ENCODE measurements at regions not wholly inside any gene's neighbourhood (a gene's known extent, or its start where the extent isn't known, plus 50 kb on each side); places are given as distances from the start of the nearest gene placed in this dataset.

DNA sequence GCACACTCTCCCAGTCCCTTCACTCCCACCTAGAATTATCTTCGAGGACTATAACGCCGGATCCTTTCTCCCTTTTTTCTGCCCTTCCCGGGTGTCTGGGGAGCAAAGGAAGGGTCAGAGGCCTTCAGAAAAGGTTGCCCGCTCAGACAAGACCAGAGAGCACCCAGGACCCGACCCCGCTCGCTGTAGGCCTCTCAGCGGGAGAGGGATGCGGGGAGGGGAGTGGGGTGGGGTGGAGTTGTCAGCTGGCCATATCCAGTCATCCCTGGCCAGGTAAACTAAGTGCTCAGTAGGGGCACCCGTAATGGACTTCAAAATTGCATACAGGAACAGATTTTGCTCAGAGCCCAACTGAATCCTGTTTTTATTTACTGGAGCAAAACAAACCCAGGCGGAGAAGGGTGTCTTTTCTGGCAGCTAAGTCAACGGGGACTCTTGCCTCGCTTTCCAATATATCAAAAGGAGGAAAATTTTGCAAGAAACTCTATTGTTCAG lies 65.0 kb downstream of the NOL4 start:
- FAIRE-seq: no peak

DNA sequence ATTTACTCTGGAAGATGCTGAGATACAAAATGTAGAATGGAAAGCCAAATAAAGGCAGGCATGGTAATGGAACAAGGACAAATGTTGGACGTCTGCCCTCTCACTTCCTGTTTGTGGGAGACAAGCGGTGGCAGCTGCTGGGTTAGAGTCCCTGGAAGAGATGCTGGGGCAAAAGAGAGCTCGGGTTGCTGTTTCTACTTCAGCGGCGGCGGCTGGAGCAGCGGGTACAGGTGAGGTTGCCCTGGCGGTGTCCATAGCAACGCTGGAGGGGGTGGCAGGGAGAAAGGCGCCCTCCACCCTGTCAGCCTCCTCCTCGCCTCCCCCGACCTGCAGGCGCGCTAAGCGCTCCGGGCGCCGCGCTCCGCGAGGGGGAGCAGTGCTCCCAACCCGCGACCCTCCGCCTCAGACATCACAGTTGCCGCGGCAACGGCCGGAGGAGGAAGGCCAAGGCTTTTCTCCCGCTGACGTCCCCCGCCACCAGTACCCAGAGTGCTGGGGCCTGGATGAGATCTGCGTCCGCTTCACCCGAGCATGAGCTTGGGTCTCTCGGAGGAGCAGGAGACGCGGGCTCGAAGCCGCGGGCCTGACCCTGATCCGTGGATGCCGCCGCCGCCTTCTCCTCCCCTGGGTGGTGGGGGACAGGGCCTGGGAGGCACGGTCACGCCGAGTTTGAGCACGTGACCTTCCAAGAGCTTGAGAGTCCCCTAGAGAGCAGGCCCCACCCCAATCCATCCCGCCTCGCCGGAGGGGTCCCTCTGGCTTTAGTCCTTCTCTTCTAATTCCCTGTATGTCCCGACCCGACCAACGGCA lies 65.6 kb downstream of the NOL4 start:
- no peak for FAIRE-seq

DNA sequence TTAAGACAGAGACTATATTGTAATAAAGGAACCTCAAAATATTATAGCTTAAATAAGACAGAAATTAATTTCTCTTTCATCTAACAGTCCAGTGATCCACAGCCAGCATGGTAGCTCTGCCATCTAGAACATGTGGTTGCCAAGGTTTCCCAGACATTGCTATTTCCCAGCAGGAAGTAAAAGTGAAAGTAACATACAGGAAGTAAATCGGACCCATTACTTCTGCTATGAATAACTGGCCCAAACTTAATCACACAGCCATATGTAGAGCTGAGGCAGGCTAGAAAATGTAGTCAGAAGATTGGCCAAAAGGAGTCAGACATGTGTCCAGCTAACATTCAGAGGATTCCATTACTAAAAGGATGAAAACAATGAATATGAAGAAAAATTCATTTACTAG lies 71.0 kb downstream of the NOL4 start:
- no peak for FAIRE-seq

DNA sequence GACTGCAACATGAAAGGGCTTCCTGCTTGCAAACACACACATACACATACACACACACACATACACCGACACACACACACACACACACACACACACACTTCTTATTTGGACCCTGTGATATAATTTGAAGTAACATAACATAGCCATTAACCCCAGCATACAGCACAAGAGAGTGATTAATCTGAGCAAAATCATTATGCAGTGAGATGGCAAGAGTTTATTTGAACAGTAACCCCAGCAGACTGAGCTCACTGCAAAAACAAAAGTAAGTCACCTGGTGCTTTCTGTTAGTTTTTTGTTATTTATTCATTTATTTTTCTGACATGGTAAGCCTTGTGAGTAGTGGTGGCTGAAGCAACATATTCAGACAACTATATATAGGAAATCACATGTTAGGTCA lies 93.7 kb downstream of the NOL4 start:
- FAIRE-seq: no peak

DNA sequence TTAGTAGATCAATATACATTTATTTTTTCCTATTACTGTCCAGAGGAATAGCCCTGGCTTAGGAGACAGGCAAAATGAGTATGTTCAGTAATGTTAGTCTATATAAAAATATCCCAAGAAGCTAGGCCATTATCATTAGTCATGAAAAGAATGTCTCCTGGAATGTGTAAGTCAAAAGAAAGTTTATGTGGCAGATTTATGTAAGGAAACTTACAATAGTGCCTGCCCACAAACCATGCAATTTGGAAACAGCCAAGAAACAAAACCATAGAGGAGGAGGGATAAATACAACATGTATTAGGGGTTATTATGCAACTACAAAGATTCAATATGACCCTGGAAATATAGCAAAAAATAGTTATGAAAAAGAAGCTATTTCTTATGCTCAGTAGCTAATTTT lies 96.3 kb downstream of the NOL4 start:
- FAIRE-seq: no peak

DNA sequence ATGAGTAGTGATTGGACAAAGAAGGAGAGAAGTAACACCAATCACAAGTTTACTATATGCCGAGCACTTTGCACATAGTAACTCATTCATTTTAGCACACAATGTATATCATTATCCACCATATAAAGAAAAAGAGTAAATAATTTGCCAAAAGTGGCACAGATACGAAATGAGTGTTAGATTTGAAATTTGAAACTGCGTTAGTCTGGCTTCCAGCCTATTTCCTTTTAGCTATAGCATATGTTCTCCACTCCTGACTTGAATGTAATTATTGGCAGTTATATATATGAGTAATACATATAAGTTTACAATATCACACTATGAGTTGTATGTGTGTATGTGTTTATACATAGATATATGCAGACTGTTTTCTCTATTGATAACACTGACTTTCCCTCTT lies 98.6 kb downstream of the NOL4 start:
- FAIRE-seq: no peak

DNA sequence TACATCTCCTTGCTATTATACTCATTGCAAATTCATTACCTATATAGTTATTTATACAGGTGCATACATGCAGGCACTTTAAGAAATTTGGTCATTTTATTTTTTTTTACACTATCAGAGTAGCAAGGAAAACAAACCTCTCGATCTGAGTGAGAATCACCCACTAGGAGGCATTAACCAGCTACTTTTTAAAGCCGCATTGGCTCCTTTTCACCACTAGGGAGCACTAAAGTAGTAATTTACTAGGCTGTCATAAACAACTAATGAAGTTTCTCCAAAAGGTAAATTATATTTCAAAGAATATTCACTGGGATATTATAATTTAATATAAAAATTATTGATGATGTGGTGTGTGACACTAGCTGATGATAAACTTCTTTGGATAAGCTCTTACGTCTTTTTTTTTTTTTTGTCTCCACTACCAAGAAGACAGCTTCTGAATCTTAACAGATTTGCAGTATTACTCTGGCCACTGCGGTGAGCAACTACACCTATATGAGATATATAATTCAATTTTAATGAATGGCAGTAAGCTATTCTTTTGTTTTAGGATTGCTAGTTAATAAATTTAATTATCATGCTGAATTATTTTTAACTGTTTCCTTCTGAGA lies 101.9 kb downstream of the NOL4 start:
- FAIRE-seq: peak; percentile 74

DNA sequence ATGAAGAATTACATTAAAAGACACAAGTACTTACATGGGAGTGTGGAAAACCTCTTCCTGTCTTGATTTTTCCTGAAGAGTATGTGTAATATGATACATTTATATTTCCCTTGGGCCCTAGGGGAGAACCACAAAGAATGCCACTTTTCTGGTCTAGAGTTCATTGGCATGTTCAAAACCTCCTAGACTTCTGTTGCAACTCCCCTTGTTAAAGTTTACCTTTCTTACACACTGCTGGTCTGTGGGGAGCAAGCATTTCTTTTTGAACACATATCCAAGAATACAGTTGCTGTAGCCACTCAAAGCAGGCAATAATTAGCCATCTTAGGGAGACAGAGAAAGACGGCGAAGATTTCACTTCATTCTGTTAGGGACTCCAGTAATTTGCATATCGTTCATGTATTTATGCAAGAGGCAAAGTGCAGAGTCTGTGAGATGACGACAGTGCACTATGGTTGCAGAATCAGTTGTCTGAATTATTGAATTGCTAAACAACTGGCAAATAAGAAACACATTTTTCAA lies 103.5 kb downstream of the NOL4 start:
- no peak for FAIRE-seq

DNA sequence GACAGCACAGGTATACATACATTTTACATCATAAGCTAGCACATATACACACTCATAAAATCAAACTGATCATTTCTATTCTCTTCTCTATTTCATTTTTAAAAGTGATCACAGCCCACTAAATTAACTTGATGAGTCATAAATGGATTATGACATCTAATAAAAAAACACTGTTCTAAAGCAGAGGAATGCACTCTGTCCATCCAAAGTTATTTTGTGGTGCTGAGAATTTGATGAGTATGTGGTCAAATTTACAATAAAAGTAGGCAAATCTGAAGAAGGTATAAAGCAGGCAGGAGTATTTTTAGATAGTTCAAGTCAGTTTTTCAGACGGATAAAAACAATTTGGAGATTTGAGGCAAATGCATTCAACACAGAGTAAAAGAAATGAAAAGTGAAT lies 104.4 kb downstream of the NOL4 start:
- FAIRE-seq: no peak

DNA sequence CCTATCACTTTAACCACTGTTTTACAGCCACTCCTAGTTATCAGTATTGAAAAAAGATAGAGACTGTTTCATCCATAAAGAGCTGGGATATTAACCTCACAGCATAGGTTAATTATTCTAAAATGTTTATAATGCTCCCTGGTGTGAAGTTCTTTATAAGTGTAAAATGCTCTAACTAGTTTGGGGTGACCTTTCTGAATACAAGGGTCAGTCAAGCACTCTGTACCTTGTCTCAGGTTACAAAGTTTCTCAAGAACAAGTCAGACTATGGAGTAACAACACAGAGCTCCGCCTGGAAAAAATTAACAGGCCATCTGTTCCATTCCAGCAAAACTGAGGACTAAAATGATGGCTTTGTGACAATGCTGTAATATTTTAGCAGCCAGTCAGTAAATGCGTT lies 107.4 kb downstream of the NOL4 start:
- no peak for FAIRE-seq

DNA sequence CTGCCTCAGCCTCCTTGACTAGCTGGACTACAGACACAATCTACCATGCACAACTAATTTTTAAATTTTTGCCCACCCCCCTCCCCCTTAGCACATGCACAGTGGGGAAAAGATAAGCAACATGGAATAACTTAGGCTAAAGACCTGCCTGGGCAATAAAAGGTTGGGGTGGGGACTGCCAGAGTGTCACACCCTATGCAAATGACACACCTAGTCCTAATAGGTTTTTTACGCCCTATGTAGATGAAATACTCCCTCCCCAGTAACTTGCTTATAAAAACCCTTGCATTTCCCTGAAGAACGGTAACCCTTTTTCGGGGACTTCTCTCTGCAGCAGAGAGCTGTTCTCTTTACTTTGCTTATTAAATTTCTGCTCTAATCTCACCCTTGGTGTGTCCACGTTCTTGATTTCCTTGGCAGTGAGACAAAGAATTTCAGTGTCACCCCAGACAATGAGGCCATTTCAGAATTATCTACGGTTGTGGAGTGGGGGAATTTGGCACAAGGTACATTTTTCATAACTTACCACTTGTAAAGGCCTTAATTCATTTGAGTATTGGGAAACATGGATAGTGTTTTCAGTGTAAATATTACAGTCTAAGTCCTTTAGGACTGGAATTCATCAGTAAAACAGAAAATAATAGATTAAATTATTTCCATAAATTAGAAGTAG lies 109.2 kb downstream of the NOL4 start:
- no peak for FAIRE-seq

DNA sequence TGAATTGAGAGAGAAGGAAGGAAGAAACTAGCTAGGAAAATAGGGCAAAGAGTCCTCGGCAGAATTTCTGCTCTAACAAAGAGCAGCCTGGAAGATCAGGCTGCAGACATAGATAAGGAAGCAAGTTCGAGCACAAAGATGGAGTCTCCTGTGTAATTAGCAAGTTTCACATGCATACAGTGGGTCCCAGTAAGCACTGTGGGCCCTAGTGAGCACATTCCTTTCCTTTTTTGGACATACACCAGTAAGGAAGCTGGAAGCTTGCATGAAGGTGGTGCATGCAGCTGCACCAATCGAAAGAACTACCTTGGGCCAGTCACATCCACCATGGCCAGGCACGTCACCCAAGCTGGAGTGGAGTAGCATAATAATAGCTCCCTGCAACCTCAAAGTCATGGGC lies 109.7 kb downstream of the NOL4 start:
- FAIRE-seq: no peak

DNA sequence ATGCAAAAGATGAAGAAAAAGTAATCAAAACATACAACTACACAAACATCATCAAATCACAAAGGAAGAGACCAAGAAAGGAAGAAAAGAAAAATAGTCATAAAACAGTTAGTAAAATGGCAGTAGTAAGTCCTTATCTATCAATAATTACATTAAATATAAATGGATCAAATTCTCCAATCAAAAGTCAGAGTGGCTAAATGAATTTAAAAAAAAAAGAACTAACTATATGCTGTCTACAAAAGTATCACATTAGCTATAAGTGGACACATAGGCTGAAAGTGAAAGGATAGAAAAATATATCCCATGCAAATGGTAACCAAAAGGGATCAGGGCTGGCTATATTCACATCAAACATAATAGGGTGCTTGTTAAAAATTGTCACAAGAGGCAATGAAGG lies 116.5 kb downstream of the NOL4 start:
- FAIRE-seq: no peak

DNA sequence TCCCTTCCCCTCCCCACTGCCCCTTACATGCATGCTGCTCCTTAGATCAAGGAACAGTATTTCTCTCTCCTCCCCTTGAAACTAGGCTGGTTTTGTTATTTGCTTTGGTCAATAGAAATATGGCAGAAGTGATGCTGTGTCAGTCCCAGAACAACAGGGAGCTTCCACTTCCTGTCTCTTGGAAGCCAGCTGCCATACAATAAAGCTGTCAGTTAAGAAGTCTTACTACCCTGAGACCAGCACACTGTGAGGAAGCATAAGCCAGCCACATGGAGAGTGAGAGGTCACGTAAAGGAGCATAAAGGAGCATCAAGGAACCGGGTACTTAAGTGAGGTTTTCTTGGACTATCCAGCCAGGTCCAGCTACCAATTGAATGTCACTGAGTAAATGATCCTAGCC lies 126.6 kb downstream of the NOL4 start:
- FAIRE-seq: no peak

DNA sequence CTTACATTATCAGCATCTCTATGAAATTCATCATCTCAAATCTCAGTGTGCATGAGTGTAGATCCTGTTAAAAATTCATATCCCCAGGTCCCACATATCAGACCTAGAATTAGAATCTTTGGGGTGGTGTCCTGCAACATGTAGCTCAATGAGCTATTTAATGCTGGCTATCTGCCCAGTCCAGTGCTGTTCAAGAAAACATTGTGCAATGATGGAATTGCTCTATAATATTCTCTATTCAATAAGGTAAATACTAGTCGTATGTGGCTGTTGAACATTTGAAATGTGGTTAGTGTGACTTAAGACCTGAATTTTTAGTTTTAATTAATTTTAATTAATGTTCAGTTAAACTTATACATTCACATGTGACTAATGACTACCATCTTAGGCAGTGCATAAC lies 127.4 kb downstream of the NOL4 start:
- no peak for FAIRE-seq

DNA sequence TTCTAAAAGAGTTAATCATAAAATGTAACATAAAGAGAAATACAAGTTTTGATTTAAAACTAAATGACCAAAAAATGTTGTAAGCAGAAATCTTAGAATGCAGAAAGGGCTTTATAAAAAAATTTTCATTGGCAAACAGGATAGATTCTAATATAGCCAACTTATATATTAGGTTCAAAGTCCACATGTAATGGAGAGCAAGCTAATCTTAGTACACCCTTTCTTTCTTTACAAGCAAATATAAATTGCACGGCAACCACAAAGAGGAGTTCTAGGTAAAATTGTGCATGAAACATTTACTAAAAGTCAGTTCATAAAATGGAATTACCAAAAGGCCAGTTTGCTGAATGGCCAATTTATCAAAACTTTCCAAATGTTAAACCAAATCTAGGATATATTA lies 130.6 kb downstream of the NOL4 start:
- FAIRE-seq: no peak

DNA sequence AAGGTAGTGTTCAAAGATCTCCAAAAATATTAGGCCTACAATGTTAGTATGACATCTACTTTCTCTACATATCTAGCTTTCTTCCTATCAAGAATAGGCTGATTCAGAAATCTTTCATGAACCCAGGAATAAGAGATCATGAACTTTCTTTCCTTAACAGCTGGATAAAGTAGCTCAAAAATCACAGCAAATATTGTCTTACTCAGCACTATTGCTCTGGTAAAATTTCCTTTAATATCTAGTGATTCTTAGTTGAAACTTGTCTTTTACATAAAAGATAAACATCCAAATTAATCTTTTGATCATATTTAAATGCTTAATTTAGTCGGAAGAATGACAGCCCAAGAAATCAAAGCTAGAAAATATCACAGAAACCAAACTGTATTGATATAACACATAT lies 131.9 kb downstream of the NOL4 start:
- no peak for FAIRE-seq

DNA sequence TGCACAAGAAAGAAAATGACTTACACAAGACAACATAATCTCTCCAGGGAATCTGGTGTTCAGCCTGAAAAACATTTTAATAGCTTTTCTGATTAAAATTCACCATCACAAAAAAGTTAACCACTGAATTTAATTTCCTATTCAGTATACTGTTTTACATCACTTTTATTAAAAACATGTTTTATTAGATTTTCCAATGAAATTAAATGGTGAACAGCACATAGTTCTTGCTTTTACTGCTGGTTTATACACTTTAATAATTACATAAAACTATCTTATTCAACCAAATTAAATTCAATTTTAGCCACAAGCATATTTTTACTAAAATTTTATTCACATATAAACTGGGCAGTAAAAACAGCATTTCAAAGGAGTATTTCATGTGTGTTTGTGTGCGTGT lies 138.3 kb downstream of the NOL4 start:
- FAIRE-seq: peak; percentile 18

DNA sequence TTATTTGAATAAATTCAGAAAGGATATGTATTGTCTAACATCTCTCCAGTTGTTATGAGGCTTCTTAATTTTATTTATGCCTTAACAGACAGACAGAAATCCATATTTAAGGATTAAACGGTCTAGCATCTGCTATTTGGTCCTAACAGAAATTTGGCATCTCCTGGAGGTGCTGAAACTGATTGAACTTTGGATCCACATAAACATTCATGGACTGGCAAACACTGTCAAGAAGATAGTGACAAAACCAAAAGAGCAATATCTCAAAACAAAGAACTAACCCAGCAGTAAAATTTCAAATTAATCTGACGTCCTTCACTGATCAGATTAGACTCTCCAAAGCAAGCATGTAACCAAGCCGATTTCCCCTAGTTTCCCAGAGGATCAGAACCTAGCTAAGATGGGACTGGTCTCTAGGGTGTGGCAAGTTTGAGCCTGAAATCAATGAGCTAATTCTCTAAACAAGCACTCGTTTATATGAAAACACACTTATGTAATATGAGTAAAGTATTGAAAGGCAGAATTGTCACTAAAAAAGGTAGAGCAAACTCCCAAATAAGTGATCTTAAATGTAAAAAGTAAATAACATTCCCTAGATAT lies 139.5 kb downstream of the NOL4 start:
- FAIRE-seq: no peak

DNA sequence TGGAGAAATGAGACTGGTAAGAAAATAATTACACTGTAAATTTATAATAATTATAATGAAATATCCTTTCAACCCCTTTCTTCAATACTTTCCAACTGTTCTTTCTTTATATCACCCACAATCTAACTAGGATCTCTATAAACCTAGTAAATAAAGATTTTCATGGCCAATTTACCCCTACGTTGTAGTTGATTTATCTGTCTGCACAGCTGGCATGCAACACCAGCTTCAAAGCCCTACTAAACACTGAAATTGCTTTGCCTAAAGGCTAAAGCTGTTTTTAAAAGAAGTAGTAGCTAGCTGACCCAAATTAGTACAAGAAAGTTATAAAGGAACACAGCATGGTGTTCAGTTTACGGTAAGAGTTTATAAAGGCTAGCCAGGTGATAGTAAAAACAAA lies 140.1 kb downstream of the NOL4 start:
- no peak for FAIRE-seq

DNA sequence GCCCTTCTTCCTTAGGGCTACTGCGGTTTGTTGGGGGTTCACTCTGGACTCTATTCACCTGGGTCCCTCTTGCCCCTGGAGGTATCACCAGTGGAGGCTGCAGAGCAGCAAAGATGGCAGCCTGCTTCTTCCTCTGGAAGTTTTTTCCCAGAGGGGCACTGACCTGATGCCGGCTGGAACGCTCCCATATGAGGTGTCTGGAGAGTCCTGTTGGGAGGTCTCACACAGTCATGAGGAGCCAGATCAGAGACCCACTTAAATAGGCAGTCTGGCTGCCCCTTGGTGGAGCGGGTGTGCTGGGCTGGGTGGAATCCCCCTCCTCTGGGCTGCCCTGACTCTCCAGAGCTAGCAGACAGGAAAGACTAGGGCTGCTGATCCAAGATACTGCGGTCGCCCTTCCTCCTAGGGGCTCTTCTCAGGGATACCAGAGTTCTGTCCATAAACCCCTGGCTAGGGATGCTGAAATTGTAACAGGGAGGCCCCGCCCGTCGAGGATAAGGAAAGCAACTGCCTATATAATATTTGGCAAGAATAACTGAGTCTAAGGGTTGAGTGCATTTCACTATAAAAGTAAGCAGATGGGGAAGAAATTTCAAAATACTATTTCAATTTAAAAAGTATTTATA lies 140.7 kb downstream of the NOL4 start:
- no peak for FAIRE-seq

DNA sequence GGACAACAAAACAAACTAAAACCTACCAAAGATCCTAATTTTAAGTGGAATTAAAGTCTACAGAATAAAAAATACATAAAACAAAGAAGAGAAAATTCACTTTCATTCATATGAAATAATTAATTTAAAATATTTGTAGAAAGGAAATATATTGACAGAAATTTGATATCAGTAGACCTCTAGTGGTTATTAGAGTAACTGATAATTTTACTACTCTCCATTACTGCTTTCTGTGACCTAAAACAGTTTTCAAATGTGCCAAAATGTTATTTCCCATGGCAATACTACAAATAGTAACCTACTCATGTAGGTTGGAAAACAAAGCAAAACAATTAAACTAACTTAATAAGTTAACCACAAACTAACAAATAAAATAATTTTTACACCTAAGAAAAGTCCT lies 147.1 kb downstream of the NOL4 start:
- peak; percentile 46 for FAIRE-seq
